Adrenal gland (tissue), 9 donors: ENCODE measurements at regions not wholly inside any gene's neighbourhood (a gene's known extent, or its start where the extent isn't known, plus 50 kb on each side); places are given as distances from the start of the nearest gene placed in this dataset.
"Not testable (repeated sequence)": the region's sequence is repeated elsewhere in the genome, so short reads cannot be mapped to it uniquely, and the experiment has no call there.

ENCODE experiments used
- DNase-seq, 7 donors: peaks; one replicate each; pipeline ENCODE4 v3.0.0-alpha.2; 2019 to 2020
- H3K27ac ChIP-seq, 5 donors: fragments of 200-600 bp; sonication (generic) in 4 of 5; 1 replicate in 3 of 5; 2 replicates in 2 of 5; pipeline versions ENCODE4 v1.5.1 to v1.8.0; 2016 to 2020; ENCODE audit warnings: mild to moderate bottlenecking in 1 of 5
- H3K27me3 ChIP-seq: fragments of 200-600 bp; 2 replicates; pipeline ENCODE4 v1.8.0; 2021
- H3K36me3 ChIP-seq, 2 donors: fragments of 200-600 bp; replicated peaks in 1 of 2; 1 replicate in 1 of 2; 2 replicates in 1 of 2; pipeline versions ENCODE4 v1.5.1 to v1.8.0; 2018 to 2022
- H3K4me1 ChIP-seq, 2 donors: fragments of 200-600 bp; replicated peaks in 1 of 2; 1 replicate in 1 of 2; 2 replicates in 1 of 2; pipeline versions ENCODE4 v1.5.1 to v1.8.0; 2018 to 2021
- H3K4me3 ChIP-seq, 4 donors: fragments of 200-600 bp; sonication (generic) in 3 of 4; one replicate each; pipeline ENCODE4 v1.5.1; 2016 to 2018
- H3K9me3 ChIP-seq, 3 donors: fragments of 200-600 bp; sonication (generic) in 1 of 3; replicated peaks in 1 of 3; 1 replicate in 2 of 3; 2 replicates in 1 of 3; pipeline versions ENCODE4 v1.5.1 to v1.8.0; 2016 to 2021
- POLR2A ChIP-seq, 2 donors: fragments of 450-650 bp; IDR thresholded peaks; one replicate each; pipeline ENCODE4 v1.6.1; 2017; ENCODE audit warnings: antibody characterized with exemption in 2 of 2, mild to moderate bottlenecking in 2 of 2, moderate library complexity in 1 of 2
- WGBS, 4 donors: extraction: QIAGEN DNeasy Blood & Tissue Kit in 2 of 4; methylation state at CpG; one replicate each; pipeline versions ENCODE4 v1.1.5 to v1.1.7; 2013 to 2017; 5-methylcytosine and 5-hydroxymethylcytosine counted together
- intact Hi-C, 2 donors: fragments of 100-400 bp; cut with DNase I; formaldehyde crosslinking; loops; one replicate each; pipeline versions ENCODE4 v1.14.1 to v1.15.0; 2022 to 2023
- TF ChIP-seq, protein P1 (sequence below), 6 experiments: fragments of 450-650 bp in 4 of 6; fragments of 200-600 bp in 2 of 6; sonication (generic) in 1 of 6; IDR thresholded peaks; 1 replicate in 5 of 6; 2 replicates in 1 of 6; pipeline versions ENCODE4 v1.5.1 to v1.8.0; 2016 to 2021; ENCODE audit warnings: antibody characterized with exemption in 6 of 6, mild to moderate bottlenecking in 2 of 6, moderate library complexity in 1 of 6
- donor health status: healthy with polysubstance abuse.
- donor health status: Bipolar disorder and iron deficiency.
- donor health status: DM: yes; HTN: yes; CAD: no.
- donor health status: DM: no; HTN: no; CAD: no.
- donor health status: DM: no; HTN: no; CAD: no.

DNA sequence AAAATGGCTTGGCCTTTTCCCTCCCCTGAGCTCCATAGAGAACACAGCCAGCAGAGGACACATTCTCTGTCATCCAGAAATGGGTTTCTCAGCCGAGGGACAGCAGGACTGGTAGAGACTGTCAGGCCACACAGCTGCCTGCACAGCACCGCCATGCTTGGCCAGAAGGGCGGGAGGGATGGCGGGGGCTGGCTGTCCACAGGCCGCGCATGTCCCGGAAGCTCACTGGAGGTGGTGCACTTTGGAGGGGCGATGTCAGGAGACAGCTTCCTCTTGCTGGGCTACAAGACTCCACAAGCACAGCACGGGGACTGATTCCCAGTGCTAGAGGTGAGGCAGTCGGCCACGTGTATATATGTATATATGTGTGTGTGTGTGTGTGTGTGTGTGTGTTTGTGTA, 125.3 kb downstream of the GOLGA6L4 start:
- H3K27me3 ChIP-seq, intact Hi-C loops, H3K4me1 ChIP-seq, H3K36me3 ChIP-seq, H3K27ac ChIP-seq, H3K9me3 ChIP-seq, H3K4me3 ChIP-seq, DNase-seq: not testable (repeated sequence)
- WGBS, 4 donors = 50% methylated on average over 1 of the region's 11 CpGs; no CpG with 5 or more reads in 3 of the 4 donors

DNA sequence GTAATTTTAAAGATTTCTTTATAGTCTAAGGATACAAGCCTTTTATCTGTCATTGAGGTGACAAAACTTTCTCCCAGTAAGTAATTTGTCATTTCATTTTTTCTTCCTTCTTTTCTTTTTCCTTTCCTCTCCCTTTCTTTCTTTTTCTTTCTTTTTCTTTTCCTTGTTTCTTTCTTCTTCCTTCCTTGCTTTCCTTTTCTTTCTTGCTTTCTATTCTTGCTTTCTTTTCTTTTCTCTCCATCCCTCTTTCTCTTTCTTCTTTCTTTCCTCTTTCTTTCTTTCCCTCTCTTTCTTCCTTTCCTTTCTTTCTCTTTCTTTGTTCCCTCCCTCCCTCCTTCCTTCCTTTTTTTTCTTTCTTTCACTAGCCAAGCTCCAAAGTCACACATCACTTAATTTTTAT, 148.8 kb downstream of the GOLGA6L4 start:
- intact Hi-C loops, H3K4me1 ChIP-seq, H3K9me3 ChIP-seq, H3K36me3 ChIP-seq, DNase-seq, H3K27ac ChIP-seq, H3K4me3 ChIP-seq, H3K27me3 ChIP-seq: not testable (repeated sequence)

DNA sequence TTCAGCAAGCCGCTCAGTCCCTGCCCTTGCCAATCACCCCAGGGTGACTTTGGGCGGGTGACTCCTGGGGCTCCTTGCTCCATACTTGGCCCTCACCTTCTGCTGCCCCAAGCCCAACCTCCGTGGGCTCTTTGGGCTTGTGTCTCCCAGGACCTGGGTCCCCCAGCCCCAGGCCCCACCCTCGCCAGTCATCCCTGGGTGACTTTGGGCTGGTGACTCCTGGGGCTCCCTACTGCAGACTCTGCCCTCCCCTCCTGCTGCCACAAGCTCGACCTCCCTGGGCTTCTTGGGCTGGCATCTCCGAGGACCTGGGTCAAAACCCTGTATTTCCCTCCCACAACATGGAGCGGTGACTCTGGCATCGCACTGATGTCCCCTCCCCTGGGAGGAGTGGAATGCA, 151.5 kb downstream of the GOLGA6L4 start:
- whole genome bisulfite sequencing, 4 donors = 51 to 71% (median 58%) methylated on average over 5 to 8 of the region's 8 CpGs
- Histone ChIP-seq H3K36me3 (no peaks in the 10 kb centered on the region), H3K4me1 (no peaks in the 10 kb centered on the region), H3K27me3 (no peaks in the 10 kb centered on the region), H3K9me3 (no peaks in the 10 kb centered on the region), H3K27ac (no peak overlapping the region), H3K4me3 (no peak overlapping the region)
- TF ChIP-seq POLR2A (IDR thresholded peaks at IDR 0.05) = no peak
- TF ChIP-seq, protein P1, sequence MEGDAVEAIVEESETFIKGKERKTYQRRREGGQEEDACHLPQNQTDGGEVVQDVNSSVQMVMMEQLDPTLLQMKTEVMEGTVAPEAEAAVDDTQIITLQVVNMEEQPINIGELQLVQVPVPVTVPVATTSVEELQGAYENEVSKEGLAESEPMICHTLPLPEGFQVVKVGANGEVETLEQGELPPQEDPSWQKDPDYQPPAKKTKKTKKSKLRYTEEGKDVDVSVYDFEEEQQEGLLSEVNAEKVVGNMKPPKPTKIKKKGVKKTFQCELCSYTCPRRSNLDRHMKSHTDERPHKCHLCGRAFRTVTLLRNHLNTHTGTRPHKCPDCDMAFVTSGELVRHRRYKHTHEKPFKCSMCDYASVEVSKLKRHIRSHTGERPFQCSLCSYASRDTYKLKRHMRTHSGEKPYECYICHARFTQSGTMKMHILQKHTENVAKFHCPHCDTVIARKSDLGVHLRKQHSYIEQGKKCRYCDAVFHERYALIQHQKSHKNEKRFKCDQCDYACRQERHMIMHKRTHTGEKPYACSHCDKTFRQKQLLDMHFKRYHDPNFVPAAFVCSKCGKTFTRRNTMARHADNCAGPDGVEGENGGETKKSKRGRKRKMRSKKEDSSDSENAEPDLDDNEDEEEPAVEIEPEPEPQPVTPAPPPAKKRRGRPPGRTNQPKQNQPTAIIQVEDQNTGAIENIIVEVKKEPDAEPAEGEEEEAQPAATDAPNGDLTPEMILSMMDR (IDR thresholded peaks at IDR 0.05) = no peak
- intact Hi-C loops = no loop called here
- peak in 2 of 7 donors; percentile 8 to 17 for DNase-seq

DNA sequence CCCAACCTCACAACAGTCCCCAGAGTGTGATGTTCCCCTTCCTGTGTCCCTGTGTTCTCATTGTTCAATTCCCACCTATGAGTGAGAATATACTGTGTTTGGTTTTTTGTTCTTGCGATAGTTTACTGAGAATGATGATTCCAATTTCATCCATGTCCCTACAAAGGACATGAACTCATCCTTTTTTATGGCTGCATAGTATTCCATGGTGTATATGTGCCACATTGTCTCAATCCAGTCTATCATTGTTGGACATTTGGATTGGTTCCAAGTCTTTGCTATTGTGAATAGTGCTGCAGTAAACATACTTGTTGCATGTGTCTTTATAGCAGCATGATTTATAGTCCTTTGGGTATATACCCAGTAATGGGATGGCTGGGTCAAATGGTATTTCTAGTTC, 152.6 kb downstream of the GOLGA6L4 start:
- DNase-seq, H3K4me3 ChIP-seq, H3K4me1 ChIP-seq, H3K27me3 ChIP-seq, intact Hi-C loops, H3K27ac ChIP-seq, H3K36me3 ChIP-seq, H3K9me3 ChIP-seq: not testable (repeated sequence)
- 86 to 93% (median 92%) methylated on average over 1 of the region's 1 CpG for WGBS, 4 donors

DNA sequence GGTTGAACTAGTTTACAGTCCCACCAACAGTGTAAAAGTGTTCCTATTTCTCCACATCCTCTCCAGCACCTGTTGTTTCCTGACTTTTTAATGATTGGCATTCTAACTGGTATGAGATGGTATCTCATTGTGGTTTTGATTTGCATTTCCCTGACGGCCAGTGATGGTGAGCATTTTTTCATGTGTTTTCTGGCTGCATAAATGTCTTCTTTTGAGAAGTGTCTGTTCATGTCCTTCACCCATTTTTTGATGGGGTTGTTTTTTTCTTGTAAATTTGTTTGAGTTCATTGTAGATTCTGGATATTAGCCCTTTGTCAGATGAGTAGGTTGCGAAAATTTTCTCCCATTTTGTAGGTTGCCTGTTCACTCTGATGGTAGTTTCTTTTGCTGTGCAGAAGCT, 153.1 kb downstream of the GOLGA6L4 start:
- H3K4me1 ChIP-seq, intact Hi-C loops, H3K27ac ChIP-seq, H3K4me3 ChIP-seq, H3K9me3 ChIP-seq, H3K36me3 ChIP-seq, DNase-seq, H3K27me3 ChIP-seq: not testable (repeated sequence)
- WGBS, 4 donors = 39 to 60% (median 51%) methylated on average over 1 to 2 of the region's 2 CpGs

DNA sequence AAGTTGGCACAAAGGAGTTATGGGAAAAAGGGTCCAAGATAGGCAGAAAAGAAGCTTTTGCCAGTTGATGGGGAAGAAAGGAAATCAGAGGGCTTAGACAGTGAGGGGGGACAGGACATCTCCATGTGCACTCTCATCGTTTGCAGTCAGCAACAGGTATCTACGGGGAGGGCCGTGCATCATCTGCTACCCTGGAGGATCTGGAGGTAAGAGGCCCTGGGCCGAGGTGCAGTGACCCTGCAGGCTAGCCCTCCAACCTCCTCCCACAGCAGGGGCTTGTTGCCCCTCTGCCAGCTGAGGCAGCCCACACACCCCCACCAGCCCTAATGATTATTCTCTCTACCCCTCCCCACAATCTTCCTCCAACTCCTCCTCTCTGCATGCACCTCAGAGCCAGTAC, 154.8 kb downstream of the GOLGA6L4 start:
- peak in 3 of 7 donors; percentile 7 to 43 (median 11) for DNase-seq
- intact Hi-C loops, H3K36me3 ChIP-seq, H3K9me3 ChIP-seq, H3K4me3 ChIP-seq, H3K4me1 ChIP-seq, H3K27me3 ChIP-seq, H3K27ac ChIP-seq: not testable (repeated sequence)
- WGBS, 4 donors = 58 to 73% (median 68%) methylated on average over 3 to 4 of the region's 4 CpGs

DNA sequence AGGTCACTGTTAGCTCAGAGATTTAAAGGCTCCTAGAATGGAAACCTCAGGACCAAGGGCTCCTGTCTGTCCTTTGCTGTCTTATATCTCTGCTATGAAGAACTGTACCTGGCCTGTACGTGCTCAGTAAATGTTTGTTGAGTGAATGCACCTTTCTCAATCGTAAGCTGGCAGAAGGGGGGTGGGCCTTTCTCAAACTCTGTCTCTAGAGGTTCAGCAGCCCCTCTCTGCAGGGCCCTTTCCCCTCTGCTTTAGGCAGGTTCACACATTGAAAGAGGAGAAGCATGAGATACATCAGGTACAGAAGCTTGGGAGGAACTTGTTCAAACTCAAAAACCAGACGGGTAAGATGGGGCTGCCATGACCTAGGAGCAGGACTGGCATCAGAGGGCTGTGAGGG, 155.6 kb downstream of the GOLGA6L4 start:
- no peak for TF ChIP-seq POLR2A (IDR thresholded peaks at IDR 0.05)
- TF ChIP-seq, protein P1 (IDR thresholded peaks at IDR 0.05) = no peak
- Histone ChIP-seq H3K4me1 (no peaks in the 10 kb centered on the region), H3K4me3 (no peak overlapping the region), H3K27ac (no peak overlapping the region), H3K27me3 (no peaks in the 10 kb centered on the region), H3K9me3 (no peaks in the 10 kb centered on the region), H3K36me3 (no peaks in the 10 kb centered on the region)
- intact Hi-C loops = no loop called here
- DNase-seq = no peak
- 54 to 66% (median 63%) methylated on average over 3 of the region's 3 CpGs for WGBS, 4 donors

DNA sequence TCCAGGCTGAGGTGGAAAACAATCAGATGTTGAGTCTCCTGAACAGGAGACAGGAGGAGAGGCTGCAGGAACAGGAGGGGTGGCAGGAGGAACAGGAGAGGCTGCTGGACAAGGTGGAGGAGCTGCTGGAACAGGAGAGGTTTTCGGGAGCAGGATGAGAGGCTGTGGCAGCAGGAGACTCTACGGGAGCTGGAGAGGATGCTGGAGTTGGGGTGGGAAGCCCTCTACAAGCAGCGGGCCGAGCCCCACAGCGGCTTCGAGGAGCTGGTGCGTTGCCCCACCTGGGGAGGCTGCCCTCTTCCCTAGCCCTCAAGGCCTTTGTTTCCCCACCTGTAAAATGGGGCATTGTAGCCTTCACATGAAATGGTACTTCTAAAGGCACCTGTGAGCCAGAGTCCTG, 156.4 kb downstream of the GOLGA6L4 start:
- H3K9me3 ChIP-seq, H3K27ac ChIP-seq, H3K27me3 ChIP-seq, H3K4me3 ChIP-seq, H3K4me1 ChIP-seq, H3K36me3 ChIP-seq, intact Hi-C loops: not testable (repeated sequence)
- peak in 1 of 7 donors; percentile 10 for DNase-seq
- 80 to 96% (median 85%) methylated on average over 7 of the region's 7 CpGs for WGBS, 4 donors

DNA sequence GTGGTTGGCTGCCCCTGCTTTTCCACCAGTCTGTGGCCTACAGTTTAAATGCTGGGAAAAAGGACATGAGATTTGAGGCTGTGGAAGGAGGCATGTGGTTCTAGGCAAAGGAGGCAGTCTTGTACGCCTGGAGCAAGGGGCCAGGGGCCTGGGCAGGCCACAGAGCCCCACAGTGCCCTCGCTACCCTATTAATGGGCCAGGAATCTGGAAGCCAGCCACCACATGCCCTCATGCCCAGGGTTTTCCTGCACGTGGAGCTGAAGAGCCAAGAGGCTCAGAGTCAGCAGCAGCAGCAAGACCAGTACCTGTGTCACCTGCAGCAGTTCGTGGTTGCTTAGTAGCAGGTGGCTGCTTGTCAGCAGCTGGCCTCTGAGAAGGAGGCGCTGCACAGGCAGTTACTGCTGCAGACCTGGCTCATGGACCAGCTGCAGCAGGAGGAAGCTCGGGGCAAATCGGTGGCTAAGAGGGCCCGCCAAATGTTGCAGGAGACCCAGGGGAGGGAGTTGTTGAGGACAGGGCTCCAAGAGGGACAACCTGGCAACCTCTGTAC, 157.9 kb downstream of the GOLGA6L4 start:
- H3K27ac ChIP-seq, H3K36me3 ChIP-seq, H3K27me3 ChIP-seq, H3K4me1 ChIP-seq, H3K4me3 ChIP-seq, intact Hi-C loops, H3K9me3 ChIP-seq: not testable (repeated sequence)
- DNase-seq = peak in 2 of 7 donors; percentile 13 to 49
- 66 to 80% (median 71%) methylated on average over 2 to 8 of the region's 8 CpGs for WGBS, 4 donors

DNA sequence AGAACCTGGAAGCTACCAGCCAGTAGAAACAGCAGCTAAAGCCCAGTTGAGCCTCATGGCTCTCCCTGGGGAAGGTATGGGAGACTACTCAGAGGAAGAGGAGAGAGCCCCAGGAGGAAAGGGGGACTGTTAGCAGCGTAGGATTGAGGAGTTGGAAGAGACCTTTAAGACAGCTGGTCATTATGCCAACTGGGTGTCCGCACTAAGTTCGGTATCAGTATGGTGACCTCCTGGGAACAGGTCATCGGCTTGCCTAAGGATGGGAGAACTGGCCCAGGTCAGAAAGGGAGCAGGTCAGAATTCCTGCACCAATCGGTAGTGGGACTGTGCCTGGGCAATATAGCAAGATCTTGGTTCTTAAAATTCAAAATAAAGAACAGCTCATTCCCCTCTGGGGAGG, 158.4 kb downstream of the GOLGA6L4 start:
- H3K4me3 ChIP-seq, H3K27ac ChIP-seq, H3K36me3 ChIP-seq, H3K27me3 ChIP-seq, intact Hi-C loops, H3K9me3 ChIP-seq, H3K4me1 ChIP-seq: not testable (repeated sequence)
- peak in 2 of 7 donors; percentile 11 to 47 for DNase-seq
- 82 to 87% (median 86%) methylated on average over 4 to 5 of the region's 5 CpGs for WGBS, 4 donors
